Ishikawa (cell line): ENCODE measurements at regions not wholly inside any gene's neighbourhood (a gene's known extent, or its start where the extent isn't known, plus 50 kb on each side); places are given as distances from the start of the nearest gene placed in this dataset.

Experiments used
- CEBPB ChIP-seq: IDR thresholded peaks from 2 replicates; pipeline ENCODE4 v1.6.1; 2012
- EP300 ChIP-seq: IDR thresholded peaks from 2 replicates; pipeline ENCODE4 v1.6.1; 2012; ENCODE audit warnings: borderline replicate concordance
- FOXM1 ChIP-seq: IDR thresholded peaks from 2 replicates; pipeline ENCODE4 v1.6.1; 2012; ENCODE audit warnings: low read depth, borderline replicate concordance
- RAD21 ChIP-seq: IDR thresholded peaks from 2 replicates; pipeline ENCODE4 v1.6.1; 2012; ENCODE audit warnings: low read depth
- YY1 ChIP-seq: IDR thresholded peaks from 2 replicates; pipeline ENCODE4 v1.6.1; 2012; ENCODE audit warnings: low read depth
- ZBTB7A ChIP-seq: IDR thresholded peaks from 2 replicates; pipeline ENCODE4 v1.6.1; 2012; ENCODE audit warnings: low read depth
- TF ChIP-seq, protein P1 (sequence below): IDR thresholded peaks from 2 replicates; pipeline ENCODE4 v1.6.1; 2012
- TF ChIP-seq, protein P2 (sequence below): IDR thresholded peaks from 2 replicates; pipeline ENCODE4 v1.6.1; 2012; ENCODE audit warnings: low read depth, mild to moderate bottlenecking

DNA sequence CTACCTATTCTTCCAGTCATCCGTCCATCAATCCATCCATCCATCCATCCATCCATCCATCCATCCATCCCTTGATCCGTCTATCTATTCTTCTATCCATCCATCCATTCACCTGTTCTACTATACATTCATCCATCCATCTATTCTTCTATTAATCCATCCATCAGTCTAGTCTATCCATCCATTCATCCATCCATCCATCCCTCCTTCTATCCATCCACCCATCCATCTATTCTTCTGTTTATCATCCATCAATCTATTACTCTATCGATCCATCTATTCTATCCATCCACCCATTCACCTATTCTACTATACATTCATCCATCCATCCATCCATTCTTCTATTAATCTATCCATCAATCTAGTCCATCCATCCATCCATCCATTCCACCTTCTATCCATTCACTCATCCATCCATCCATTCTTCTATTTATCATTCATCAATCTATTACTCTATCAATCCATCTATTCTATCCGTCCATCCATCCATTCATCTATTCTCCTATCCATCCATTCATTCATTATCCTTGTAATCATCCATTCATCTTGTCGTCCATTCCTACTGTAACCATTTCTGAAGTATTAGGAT lies 110.4 kb upstream of the ZNF516 start:
- TF ChIP-seq RAD21 (no peak), CEBPB (no peak), FOXM1 (no peak), ZBTB7A (no peak), EP300 (no peak), YY1 (no peak)
- TF ChIP-seq, protein P1, sequence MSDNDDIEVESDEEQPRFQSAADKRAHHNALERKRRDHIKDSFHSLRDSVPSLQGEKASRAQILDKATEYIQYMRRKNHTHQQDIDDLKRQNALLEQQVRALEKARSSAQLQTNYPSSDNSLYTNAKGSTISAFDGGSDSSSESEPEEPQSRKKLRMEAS, result no peak
- TF ChIP-seq, protein P2, sequence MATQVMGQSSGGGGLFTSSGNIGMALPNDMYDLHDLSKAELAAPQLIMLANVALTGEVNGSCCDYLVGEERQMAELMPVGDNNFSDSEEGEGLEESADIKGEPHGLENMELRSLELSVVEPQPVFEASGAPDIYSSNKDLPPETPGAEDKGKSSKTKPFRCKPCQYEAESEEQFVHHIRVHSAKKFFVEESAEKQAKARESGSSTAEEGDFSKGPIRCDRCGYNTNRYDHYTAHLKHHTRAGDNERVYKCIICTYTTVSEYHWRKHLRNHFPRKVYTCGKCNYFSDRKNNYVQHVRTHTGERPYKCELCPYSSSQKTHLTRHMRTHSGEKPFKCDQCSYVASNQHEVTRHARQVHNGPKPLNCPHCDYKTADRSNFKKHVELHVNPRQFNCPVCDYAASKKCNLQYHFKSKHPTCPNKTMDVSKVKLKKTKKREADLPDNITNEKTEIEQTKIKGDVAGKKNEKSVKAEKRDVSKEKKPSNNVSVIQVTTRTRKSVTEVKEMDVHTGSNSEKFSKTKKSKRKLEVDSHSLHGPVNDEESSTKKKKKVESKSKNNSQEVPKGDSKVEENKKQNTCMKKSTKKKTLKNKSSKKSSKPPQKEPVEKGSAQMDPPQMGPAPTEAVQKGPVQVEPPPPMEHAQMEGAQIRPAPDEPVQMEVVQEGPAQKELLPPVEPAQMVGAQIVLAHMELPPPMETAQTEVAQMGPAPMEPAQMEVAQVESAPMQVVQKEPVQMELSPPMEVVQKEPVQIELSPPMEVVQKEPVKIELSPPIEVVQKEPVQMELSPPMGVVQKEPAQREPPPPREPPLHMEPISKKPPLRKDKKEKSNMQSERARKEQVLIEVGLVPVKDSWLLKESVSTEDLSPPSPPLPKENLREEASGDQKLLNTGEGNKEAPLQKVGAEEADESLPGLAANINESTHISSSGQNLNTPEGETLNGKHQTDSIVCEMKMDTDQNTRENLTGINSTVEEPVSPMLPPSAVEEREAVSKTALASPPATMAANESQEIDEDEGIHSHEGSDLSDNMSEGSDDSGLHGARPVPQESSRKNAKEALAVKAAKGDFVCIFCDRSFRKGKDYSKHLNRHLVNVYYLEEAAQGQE, result no peak
